GM21723 (cell line): ENCODE measurements at regions not wholly inside any gene's neighbourhood (a gene's known extent, or its start where the extent isn't known, plus 50 kb on each side); places are given as distances from the start of the nearest gene placed in this dataset.
"Not testable (repeated sequence)": the region's sequence is repeated elsewhere in the genome, so short reads cannot be mapped to it uniquely, and the experiment has no call there.

Experiments
- ATAC-seq: cut with Tn5 transposase; IDR thresholded peaks from one replicate; pipeline ENCODE4 v1.9.1; 2021; ENCODE audit warnings: mild to moderate bottlenecking, moderate library complexity; ENCODE audit not compliant: unreplicated experiment

DNA sequence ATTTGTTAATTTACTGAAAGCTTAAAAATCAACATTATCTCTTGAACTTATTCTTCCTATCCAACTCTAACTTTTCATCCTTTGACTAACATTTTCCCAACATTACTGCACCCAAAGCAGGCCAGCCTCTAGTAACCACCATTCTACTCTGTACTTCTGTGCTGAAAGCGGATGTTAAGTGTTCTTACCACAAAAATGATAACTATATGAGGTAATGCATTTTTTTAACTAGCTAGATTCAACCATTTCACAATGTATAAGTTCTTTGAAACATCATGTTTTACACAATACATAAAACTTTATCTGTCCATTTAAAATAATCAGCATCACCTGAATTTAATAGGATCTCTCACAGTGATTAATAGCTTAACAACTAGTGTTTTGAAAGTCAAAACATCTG lies 468.5 kb upstream of the MGAT4C start:
- no peak for ATAC-seq

DNA sequence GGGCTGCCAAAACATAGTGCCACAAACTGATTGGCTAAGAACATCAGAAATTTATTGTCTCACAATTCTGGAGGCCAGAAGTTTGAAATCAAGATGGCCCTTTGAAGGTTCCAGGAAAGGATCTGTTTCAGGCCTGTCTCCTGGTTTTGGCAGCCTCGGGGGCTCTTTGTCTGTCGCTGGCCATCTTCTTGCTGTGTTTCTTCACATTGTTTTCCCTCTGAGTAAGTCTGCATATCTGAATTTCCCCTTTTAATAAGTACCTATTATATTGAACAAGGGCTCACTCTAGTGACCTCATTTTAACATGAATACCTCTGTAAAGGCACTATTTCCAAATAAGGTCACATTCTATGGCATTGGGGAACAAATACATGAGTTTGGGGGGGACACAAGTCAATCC lies 467.1 kb upstream of the MGAT4C start:
- no peak for ATAC-seq

DNA sequence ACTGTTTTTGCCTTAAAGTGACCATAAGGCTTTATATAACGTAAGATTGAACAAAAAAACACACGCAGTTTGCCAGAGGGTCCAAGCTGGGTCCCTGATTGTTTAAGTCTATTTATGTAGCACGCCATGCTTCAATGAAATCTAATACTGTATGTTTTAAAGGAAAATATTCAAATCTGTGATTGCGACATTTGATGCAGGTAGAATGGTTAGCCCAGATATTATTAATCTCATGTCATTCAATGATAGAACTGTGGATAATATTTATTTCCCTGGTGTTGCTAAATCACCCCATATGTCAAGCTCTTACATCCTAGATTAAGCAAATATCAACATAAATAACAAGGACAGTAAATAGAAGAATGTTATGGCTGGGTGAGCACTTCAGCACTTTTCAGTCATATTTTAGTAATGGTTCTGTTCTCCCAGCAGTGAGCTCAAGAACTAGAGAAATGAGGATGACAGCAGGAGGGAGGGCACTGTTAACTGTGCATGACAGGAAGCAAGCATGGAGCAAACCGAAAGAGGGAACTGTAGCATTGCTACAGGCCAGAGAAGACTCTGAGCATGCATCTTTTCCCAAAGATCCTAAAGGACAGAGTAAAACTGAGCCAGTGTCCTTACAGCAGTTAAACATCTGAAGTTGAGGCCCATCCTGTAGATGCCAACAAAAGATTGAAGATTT lies 465.7 kb upstream of the MGAT4C start:
- no peak for ATAC-seq

DNA sequence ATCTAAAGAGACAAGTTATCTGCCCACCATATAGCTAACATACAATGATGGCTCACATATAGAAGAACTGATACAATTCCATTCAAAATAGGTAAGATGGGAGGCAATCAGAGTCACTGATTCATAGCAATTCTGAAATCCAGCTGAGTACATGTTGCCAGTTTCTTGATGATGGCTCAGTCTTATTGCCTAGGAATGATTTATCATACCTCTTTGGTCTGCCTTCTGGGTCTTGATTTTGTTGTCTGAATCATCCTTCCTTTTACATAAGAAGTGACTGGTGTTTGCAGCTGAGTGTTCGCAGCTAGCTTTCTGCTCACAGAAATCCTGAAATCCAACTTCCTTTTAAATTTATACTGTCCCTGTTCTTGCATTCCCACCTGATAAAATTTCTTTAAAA lies 463.2 kb upstream of the MGAT4C start:
- ATAC-seq = no peak

DNA sequence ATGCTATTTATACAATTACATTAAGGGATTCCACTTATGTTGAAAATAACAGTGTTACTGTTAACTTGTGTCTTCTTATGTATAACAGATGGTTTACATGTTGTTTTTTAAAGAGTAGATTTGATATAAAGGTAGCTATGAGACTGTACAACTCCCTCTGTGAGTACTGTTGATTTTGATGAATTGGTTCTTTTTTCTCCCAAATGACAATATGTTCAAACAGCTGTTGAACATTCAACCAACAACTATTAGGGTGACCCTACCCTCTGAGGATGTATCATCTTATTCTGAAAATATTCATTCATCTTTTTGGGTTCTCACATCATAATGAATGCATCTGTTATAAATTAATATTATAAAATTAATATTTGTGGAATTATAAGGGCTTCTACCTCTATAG lies 456.9 kb upstream of the MGAT4C start:
- no peak for ATAC-seq

DNA sequence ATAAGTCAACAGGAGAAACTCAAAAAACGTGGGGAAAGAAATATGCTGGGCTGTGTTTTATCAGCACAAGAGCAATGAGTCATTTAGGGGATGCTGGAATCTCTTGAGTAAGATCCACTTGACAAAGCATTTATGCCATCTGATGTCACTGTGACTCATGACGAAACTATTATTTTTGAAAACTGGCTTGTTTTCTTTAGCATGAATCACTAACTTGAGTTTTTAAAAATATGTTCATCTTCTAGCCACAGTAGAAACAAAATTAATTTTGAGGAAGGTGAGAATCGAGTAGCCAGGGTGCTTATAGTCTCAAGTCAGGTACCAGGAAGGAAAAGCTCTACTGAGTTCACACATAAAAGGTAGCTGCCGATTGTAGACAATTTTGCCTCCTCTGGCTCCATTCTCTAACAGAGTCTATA lies 456.2 kb upstream of the MGAT4C start:
- no peak for ATAC-seq

DNA sequence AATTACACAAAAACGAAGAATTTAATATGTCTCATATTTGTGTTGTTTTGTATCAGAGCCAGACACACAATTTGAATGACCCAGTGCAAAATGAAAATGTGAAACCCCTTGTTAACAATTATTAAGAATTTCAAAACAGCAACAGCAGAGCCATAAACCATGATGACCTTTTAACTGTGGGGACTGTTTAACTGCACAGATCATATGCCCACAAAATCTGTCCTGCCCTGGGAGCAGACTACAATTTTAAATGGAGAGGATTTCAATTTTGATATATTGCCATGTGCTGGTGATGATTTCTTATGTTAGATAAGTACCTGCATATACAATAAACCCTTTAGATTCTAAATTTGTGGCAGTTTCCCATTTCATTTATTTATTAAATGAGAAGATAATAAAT lies 455.5 kb upstream of the MGAT4C start:
- ATAC-seq = no peak

DNA sequence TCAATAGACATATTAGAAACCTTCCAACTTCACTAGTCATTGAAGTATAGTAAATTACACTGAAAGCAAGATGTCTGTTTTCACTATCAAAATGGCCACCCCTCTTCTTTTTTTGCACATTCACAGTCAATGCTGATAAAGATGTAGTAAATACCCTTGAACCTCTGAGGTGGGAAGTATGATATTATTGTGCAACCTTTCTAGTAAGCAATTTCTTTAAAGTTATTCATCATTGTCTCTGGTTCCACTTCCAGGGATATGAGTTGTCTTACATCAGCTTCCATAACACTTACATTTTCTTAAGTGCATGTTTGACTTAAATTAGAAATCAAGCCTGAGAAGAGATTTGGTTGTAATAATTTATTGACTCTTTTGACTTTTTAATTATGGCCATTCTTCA lies 453.9 kb upstream of the MGAT4C start:
- ATAC-seq = no peak

DNA sequence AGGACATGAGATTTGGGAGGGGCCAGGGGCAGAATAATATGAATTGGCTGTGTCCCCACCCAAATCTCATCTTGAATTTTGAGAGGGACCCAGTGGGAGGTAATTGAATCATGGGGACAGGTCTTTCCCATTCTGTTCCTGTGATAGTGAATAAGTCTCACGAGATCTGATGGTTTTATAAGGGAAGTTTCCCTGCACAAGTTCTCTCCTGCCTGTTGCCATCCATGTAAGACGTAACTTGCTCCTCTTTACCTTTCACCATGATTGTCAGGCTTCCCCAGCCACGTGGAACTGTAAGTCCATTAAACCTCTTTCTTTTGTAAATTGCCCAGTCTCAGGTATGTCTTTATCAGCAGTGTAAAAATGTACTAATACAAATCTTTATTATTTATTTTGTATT lies 452.8 kb upstream of the MGAT4C start:
- ATAC-seq = not testable (repeated sequence)

DNA sequence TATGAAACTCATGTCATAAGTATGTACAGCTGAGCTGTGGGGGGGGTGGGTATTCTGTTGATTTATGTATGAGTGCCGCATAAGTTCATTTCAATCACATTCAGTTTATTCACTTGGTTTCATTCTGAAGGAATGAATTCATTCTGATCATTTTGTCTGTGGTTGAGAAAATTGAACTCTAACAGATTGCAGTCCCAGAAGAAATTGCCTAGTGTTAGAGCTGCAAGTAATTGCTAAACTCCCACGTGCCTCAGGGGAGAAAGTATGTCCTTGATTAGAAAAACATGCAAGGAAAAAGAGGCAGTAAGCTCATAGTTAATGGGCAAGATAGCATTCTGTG lies 442.4 kb upstream of the MGAT4C start:
- no peak for ATAC-seq

DNA sequence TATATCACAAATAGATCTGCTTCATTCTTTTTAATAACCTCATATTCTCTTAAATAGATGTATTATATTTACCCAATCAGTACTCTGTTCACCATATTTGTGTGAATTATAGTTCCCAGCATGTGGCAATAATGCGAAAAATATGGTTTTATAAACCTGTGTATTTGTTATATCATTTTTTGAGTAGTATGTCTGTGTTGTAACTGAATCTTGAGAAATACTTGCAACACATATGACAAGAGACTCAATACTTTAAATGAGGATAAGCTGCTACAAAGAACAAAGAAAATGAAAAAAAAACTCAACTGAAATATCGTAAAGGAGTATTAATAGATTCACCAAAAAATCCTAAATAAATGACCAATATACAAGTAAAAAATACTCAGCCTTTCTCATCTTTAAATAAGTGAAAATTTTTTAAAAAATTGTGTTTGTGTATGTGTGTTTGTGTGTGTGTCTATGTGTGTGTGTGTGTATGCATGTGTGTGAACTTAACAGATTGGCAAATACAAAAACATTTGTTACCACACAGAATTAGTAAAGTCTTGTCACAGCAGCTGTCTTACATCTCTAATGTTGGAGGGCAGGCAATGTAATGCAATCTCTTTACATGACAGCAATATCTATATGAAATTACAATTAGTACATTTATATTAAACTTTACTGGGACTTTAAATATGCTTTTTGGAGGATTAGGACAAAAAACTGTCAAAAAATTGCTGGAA lies 441.9 kb upstream of the MGAT4C start:
- no peak for ATAC-seq

DNA sequence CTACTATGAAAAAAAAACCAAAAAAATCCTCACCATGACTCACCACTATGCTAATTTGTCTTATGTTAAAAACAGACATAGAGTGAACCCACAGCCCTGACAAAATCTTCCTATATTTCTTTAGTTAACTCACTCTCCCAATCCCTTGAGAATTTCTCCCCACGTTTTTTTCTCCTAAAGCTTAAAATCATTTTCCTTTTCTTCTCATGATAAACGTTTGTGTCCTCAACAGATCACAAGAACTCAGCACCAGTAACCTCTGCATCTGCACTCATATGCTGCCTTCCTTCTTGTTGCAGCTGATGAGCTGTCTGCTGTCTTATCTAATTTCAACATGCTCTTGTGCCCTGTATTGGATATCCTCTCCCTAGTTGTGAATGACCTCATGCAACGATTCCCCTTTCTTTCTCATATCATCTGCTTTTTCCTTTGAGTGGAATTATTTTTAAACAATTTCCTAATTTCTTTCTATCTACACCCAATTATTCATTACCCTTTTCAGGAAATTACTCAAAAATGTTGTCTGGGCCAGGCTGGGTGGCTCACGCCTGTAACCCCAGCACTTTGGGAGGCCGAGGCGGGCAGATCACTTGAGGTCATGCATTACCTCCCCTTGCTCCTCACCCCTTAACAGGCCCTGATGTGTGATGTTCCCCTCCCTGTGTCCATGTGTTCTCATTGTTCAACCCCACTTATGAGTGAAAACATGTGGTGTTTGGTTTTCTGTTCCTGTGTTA lies 427.5 kb upstream of the MGAT4C start:
- no peak for ATAC-seq

DNA sequence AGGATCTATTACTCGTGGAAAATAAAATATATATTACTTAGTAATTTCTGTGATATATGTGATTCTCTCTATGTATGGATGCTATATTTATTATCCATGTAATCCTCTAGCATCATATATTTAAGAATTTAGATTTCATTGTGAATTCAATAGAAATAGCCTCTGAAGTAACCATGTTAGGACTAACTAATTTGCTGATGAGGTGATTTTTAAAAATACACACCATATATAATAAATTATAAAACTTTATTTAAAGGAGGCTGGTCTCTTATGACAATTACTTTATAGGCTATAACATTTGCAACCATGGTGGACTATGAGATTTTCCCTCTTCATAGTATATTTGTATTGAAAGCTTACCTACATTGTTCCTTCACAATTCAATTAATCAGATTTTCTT lies 424.9 kb upstream of the MGAT4C start:
- no peak for ATAC-seq

DNA sequence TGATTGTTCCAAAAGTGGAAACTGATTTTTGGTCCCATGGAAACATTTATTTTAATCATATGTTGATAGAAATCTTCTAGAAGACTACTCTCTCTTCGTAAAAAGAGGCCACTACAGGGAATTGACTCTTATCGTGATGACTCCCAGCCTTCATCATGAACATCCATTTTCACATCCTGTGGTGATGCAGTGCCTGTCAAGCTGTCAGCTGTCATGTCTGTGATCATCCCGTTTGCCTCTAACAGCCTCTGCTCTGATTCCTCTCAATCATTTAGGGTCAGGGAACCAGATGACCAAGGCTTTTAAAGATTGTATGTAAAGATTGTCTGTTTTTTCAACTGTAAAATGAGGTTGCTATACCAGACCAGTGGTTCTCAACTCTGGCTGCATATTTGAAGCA lies 419.0 kb upstream of the MGAT4C start:
- ATAC-seq = no peak

DNA sequence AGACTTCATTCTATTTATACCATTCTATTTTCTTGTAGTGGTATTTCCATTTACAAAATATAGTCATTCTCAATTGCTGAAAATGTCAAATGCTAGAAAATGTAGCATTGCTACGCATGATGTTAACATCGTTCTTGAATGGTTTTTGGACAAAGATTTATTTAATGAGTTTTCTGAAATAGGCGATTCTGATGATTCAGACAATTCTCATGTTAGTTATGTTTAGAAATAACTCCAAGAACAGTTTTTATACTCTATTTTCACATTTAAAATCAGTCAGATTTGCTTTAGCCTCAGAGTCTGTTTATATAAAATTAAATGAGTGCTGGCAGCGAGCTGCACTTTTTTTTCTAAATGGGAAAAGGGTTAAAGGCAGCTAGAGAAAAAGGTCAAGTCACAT lies 414.8 kb upstream of the MGAT4C start:
- no peak for ATAC-seq

DNA sequence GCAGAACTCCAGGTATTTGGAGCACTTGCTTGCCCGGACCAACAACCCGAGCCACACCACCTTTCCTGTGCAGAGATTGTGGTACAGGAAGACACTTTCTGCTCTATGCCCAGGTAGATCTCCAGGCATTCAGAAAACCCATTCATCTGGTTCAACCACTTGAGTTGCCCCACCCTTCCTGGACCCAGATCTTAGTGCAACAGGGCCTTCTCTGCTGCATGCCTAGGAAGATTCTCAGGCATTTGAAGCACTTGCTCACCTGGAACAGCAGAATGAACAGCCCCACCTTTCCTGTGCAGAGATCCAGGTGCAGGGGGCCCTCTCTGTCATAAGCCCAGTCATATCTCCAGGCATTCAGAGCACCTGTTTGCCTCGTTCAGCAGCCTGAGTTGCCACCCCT lies 412.8 kb upstream of the MGAT4C start:
- no peak for ATAC-seq

DNA sequence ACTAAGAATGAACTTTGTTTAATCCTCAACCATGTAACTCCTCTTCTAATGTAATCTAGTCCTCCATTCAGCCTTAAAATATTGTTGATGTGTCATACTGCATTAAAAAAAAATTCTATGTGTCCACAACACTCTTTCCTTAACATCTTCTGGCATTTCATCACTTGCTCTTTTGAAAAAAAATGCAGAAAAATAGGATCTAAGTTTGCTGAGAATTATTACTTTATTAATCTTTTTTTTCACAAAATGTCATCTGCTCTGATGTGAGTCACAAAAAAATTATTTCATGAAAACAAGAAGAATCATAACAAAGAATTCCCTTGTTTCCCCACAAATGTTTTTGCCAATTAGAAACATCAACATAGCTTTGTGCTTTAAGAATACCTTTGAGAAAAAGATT lies 410.1 kb upstream of the MGAT4C start:
- no peak for ATAC-seq

DNA sequence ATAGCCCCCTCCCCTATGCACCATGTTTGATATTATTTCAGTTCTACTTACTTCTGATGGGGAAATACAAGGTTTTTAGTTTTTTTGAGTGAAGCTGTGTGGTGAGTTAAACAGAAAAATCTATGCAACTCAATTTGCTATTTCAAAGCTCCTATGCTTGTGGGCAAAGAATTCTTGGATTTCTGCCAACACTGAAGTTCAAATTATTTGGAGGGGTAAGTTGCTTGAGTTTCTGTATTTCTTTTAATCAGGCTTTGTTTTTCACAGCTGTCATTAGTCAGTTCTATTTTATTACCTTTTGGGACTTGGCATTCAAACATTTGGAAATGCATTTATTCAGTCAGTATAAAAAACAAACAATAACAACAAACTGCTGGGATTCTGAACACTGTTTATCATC lies 407.5 kb upstream of the MGAT4C start:
- peak; percentile 8 for ATAC-seq

DNA sequence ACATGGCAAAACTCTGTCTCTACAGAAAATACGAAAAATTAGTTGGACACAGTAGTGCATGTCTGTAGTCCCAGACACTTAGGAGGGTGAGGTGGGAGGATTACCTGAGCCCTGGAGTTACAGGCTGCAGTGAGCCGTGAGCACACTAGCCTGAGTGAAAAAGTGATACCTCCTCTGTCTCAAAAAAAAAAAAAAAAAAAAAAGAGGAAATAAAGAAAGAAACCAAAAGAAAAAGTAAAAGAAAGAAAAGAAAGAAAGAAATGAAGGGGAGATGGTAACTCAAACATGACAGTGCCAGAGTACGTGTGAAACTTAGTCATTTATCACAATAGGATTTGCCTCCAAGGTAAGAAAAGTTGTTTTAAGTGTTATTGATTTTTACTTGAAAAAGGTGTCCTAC lies 407.0 kb upstream of the MGAT4C start:
- peak; percentile 85 for ATAC-seq

DNA sequence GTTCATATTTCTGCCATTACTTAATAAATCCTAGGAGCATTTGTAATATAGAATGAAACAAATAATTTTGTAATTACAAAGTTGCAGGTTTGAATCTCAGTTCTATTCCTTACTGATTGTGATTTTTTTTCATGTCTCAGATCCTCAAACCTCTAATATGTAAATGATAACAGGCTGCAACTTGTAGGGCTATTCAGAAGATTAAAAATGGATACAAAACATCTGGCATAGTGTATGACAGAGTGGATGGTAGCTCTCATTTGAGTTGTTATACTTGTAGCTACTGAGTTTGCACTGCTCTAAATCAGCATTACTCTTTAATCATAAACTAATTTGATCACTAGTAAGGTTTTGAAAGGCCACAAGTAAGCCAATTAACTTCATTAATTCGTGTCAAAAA lies 406.3 kb upstream of the MGAT4C start:
- no peak for ATAC-seq

DNA sequence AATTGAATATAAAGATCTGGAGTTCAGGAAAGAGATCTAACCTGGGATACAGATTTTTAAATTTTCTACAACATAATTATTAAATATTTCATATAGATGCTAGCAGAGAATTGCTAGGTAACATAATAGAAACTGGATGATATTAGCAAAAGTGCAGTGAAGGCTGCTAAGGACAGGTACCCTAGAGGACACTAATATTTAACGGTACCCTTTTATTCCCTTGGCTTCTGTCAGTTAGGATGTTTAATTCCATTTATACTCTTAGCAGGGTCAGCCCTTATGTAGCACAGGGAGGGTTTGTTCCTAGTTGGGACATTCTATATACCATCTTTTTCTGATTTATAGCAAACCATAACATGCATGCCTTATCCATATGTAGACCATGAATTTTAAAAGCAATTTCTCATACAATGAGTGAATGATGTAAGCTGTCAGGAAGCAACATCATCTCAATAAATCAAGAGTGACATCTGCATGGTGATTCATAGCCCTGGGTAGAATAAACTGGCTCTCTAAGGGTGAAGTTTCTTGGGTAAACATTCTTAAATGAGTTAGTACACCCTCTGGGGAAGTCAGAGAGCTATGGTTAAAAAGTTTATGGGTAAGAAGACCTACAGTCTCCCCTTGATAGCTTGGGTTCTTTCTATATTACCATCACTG lies 404.4 kb upstream of the MGAT4C start:
- ATAC-seq = no peak

DNA sequence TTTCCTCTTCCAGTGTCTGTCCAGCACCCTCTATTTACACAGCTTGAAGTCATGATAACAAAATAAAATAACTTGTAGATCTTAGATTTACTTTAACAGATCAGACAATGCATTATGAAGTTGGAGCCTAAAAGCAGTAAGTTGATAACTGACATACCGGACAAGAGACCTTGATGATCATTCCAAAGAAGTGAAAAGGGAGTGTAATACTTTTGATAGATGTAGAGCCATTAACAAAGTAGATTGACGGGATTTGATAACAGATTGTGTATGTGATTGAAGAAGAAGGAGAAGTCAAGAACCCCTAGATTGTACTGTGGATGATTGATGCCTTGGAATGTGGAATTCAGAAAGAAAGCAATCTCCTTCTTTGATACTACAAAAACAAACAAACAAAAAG lies 403.8 kb upstream of the MGAT4C start:
- ATAC-seq = no peak
